Stomach (tissue), 8 donors: ENCODE measurements at regions not wholly inside any gene's neighbourhood (a gene's known extent, or its start where the extent isn't known, plus 50 kb on each side); places are given as distances from the start of the nearest gene placed in this dataset.

ENCODE experiments used
- DNase-seq, 2 donors: peaks; one replicate each; pipeline versions ENCODE4 v3.0.0 to v3.0.0-alpha.2; 2013 to 2019
- H3K27ac ChIP-seq, 5 donors: fragments of 200-600 bp in 4 of 5; sonication (generic) in 4 of 5; one replicate each; pipeline ENCODE4 v1.5.1; 2013 to 2019; ENCODE audit warnings: mild to moderate bottlenecking in 1 of 5, moderate library complexity in 1 of 5
- H3K27me3 ChIP-seq, 3 donors: fragments of 200-600 bp; sonication (generic); one replicate each; pipeline ENCODE4 v1.5.1; 2017 to 2019; ENCODE audit warnings: mixed run types in 1 of 3
- H3K36me3 ChIP-seq, 4 donors: fragments of 200-600 bp; sonication (generic); 1 replicate in 3 of 4; 2 replicates in 1 of 4; pipeline ENCODE4 v1.5.1; 2016 to 2019
- H3K4me1 ChIP-seq, 4 donors: fragments of 200-600 bp; sonication (generic); one replicate each; pipeline ENCODE4 v1.5.1; 2016 to 2019
- H3K4me3 ChIP-seq, 4 donors: fragments of 200-600 bp; sonication (generic) in 3 of 4; one replicate each; pipeline ENCODE4 v1.5.1; 2016 to 2019; ENCODE audit warnings: mild to moderate bottlenecking in 1 of 4
- H3K9me3 ChIP-seq, 4 donors: fragments of 200-600 bp; sonication (generic); one replicate each; pipeline ENCODE4 v1.5.1; 2016 to 2019
- EP300 ChIP-seq: sonication (generic); formaldehyde crosslinking; IDR thresholded peaks from one replicate; pipeline ENCODE4 v1.6.1; 2017; ENCODE audit warnings: antibody characterized with exemption
- POLR2A ChIP-seq, 4 donors: fragments of 450-650 bp; IDR thresholded peaks; one replicate each; pipeline ENCODE4 v1.6.1; 2016; ENCODE audit warnings: antibody characterized with exemption in 4 of 4, control low read depth in 2 of 4, mild to moderate bottlenecking in 1 of 4, moderate library complexity in 1 of 4
- POLR2AphosphoS5 ChIP-seq, 3 donors: sonication (generic); formaldehyde crosslinking; IDR thresholded peaks; one replicate each; pipeline ENCODE4 v1.6.1; 2016; ENCODE audit warnings: antibody characterized with exemption in 3 of 3
- WGBS, 5 donors: extraction: QIAGEN DNeasy Blood & Tissue Kit in 3 of 5; methylation state at CpG; one replicate each; pipeline versions ENCODE4 v1.1.5 to v1.1.7; 2013 to 2018; 5-methylcytosine and 5-hydroxymethylcytosine counted together
- intact Hi-C: fragments of 100-400 bp; cut with DNase I; formaldehyde crosslinking; loops from one replicate; pipeline ENCODE4 v1.15.1; 2023; ENCODE audit warnings: low total_unique reads
- TF ChIP-seq, protein P1 (sequence below), 7 experiments: fragments of 450-650 bp in 4 of 7; fragments of 200-600 bp in 3 of 7; sonication (generic) in 3 of 7; IDR thresholded peaks; one replicate each; pipeline ENCODE4 v1.5.1; 2016 to 2019; ENCODE audit warnings: antibody characterized with exemption in 7 of 7, control low read depth in 2 of 7, mild to moderate bottlenecking in 1 of 7
- donor health status: healthy with polysubstance abuse.
- donor health status: Bipolar disorder and iron deficiency.
- donor health status: healthy.

GRCh38 chr1:56300836-56301235 is 278.5 kb downstream of the PLPP3 start:
- Histone ChIP-seq H3K4me3 (no peak overlapping the region), H3K4me1 (no peaks in the 10 kb centered on the region), H3K36me3 (no peaks in the 10 kb centered on the region), H3K9me3 (no peaks in the 10 kb centered on the region), H3K27me3 (no peaks in the 10 kb centered on the region), H3K27ac (no peak overlapping the region)
- DNase-seq, result no peak
- 94 to 100% (median 98%) methylated on average over 1 of the region's 1 CpG for WGBS, 5 donors
- TF ChIP-seq POLR2AphosphoS5 (IDR thresholded peaks at IDR 0.05), result no peak
- no peak for TF ChIP-seq POLR2A (IDR thresholded peaks at IDR 0.05)
- no peak for TF ChIP-seq EP300
- TF ChIP-seq, protein P1, sequence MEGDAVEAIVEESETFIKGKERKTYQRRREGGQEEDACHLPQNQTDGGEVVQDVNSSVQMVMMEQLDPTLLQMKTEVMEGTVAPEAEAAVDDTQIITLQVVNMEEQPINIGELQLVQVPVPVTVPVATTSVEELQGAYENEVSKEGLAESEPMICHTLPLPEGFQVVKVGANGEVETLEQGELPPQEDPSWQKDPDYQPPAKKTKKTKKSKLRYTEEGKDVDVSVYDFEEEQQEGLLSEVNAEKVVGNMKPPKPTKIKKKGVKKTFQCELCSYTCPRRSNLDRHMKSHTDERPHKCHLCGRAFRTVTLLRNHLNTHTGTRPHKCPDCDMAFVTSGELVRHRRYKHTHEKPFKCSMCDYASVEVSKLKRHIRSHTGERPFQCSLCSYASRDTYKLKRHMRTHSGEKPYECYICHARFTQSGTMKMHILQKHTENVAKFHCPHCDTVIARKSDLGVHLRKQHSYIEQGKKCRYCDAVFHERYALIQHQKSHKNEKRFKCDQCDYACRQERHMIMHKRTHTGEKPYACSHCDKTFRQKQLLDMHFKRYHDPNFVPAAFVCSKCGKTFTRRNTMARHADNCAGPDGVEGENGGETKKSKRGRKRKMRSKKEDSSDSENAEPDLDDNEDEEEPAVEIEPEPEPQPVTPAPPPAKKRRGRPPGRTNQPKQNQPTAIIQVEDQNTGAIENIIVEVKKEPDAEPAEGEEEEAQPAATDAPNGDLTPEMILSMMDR (IDR thresholded peaks at IDR 0.05), result no peak
- intact Hi-C loops, result no loop called here

DNA sequence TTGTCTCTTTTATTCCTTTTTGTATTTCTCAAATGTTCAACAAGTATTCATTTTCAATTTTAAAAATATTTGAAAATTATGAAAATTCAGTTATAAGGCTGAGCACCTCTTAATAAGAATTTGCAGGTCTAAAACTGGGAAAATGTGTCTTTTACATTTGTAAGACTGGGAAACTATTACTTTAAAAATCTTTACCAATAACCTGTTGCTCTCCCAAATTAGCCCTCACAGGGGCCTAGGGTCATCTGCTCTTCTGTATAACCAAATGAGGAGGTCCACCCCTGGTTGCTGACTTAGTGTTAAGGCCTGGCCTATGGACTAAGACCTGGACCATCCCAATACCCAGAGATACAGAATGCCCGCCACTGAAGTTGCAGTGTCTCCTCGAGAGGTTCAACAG is 280.5 kb downstream of the PLPP3 start:
- Histone ChIP-seq H3K4me1 (no peaks in the 10 kb centered on the region), H3K36me3 (no peaks in the 10 kb centered on the region), H3K4me3 (no peak overlapping the region), H3K9me3 (no peaks in the 10 kb centered on the region), H3K27ac (no peak overlapping the region), H3K27me3 (no peaks in the 10 kb centered on the region)
- DNase-seq, result no peak
- 93 to 100% (median 98%) methylated on average over 2 of the region's 2 CpGs for WGBS, 5 donors
- intact Hi-C loops, result no loop called here
- TF ChIP-seq POLR2A (IDR thresholded peaks at IDR 0.05), result no peak
- TF ChIP-seq POLR2AphosphoS5 (IDR thresholded peaks at IDR 0.05), result no peak
- TF ChIP-seq EP300, result no peak
- TF ChIP-seq, protein P1 (IDR thresholded peaks at IDR 0.05), result no peak

- 41 to 61% (median 57%) methylated on average over 2 of the region's 2 CpGs for WGBS, 5 donors
- intact Hi-C loops, result no loop called here
- Histone ChIP-seq H3K36me3 (no peaks in the 10 kb centered on the region), H3K9me3 (no peaks in the 10 kb centered on the region), H3K27me3 (no peaks in the 10 kb centered on the region), H3K4me1 (no peaks in the 10 kb centered on the region), H3K4me3 (no peak overlapping the region), H3K27ac (no peak overlapping the region)
- TF ChIP-seq, protein P1 (IDR thresholded peaks at IDR 0.05), result no peak
- TF ChIP-seq POLR2AphosphoS5 (IDR thresholded peaks at IDR 0.05) (no peak), EP300 (no peak), POLR2A (IDR thresholded peaks at IDR 0.05) (no peak)
- no peak for DNase-seq
These were observed 281.5 kb downstream of the PLPP3 start for GRCh38 chr1:56297904-56298303.

DNA sequence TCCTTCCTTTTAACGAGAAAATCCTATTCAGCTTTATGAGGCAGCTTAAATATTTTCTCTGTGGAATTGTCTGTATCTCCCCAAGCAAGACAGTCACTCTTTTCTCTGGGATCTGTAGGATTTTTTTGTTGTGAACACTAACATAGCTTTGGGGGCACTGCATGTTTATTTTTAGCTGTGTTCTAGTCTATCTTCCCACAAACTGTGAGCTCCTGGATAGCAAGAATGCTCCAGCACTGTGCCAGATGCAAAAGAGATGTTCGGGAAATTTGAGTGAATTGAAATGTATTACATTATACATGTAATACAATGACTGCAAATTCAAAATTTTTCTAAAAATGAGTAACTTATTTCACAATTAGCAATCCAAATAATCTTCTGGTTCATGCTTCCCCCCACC is 282.2 kb downstream of the PLPP3 start:
- no peak overlapping the region for H3K4me3 ChIP-seq
- H3K27me3 ChIP-seq, result no peaks in the 10 kb centered on the region
- TF ChIP-seq, protein P1 (IDR thresholded peaks at IDR 0.05), result no peak
- no peak for TF ChIP-seq POLR2A (IDR thresholded peaks at IDR 0.05)
- no peak for TF ChIP-seq POLR2AphosphoS5 (IDR thresholded peaks at IDR 0.05)
- no peak for TF ChIP-seq EP300
- WGBS, 5 donors, result 82 to 95% (median 85%) methylated on average over 2 of the region's 2 CpGs
- H3K9me3 ChIP-seq, result no peaks in the 10 kb centered on the region
- no peak overlapping the region for H3K27ac ChIP-seq
- H3K4me1 ChIP-seq, result no peaks in the 10 kb centered on the region
- H3K36me3 ChIP-seq, result no peaks in the 10 kb centered on the region
- intact Hi-C loops, result no loop called here
- DNase-seq, result no peak
